ENCODE measurements at regions not wholly inside any gene's neighbourhood (a gene's known extent, or its start where the extent isn't known, plus 50 kb on each side); places are given as distances from the start of the nearest gene placed in this dataset.

GRCh38 chr18:56541793-56542192 lies 96.6 kb downstream of the TXNL1 start (continued):
- no peak for TF ChIP-seq EZH2 (IDR thresholded peaks at IDR 0.05; ENCODE audit: low read depth, low read length, severe bottlenecking)

Data from H1 (cell line).